ENCODE measurements at regions not wholly inside any gene's neighbourhood (a gene's known extent, or its start where the extent isn't known, plus 50 kb on each side); places are given as distances from the start of the nearest gene placed in this dataset.

GRCh38 chr5:152086668-152087067 is 162.0 kb upstream of the GLRA1 start:
- no peak overlapping the region for H3K4me3 ChIP-seq (ENCODE audit: low read depth, low read length)
- ChIA-PET POLR2A (no interaction called here), CTCF (no interaction called here)
- TF ChIP-seq, protein P1, sequence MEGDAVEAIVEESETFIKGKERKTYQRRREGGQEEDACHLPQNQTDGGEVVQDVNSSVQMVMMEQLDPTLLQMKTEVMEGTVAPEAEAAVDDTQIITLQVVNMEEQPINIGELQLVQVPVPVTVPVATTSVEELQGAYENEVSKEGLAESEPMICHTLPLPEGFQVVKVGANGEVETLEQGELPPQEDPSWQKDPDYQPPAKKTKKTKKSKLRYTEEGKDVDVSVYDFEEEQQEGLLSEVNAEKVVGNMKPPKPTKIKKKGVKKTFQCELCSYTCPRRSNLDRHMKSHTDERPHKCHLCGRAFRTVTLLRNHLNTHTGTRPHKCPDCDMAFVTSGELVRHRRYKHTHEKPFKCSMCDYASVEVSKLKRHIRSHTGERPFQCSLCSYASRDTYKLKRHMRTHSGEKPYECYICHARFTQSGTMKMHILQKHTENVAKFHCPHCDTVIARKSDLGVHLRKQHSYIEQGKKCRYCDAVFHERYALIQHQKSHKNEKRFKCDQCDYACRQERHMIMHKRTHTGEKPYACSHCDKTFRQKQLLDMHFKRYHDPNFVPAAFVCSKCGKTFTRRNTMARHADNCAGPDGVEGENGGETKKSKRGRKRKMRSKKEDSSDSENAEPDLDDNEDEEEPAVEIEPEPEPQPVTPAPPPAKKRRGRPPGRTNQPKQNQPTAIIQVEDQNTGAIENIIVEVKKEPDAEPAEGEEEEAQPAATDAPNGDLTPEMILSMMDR (IDR thresholded peaks at IDR 0.05; ENCODE audit: insufficient read depth, low read length, missing control alignments) = no peak
- no peak for DNase-seq (ENCODE audit: low read depth, low spot score)

GRCh38 chr5:152084476-152084875 is 159.8 kb upstream of the GLRA1 start:
- DNase-seq (ENCODE audit: low read depth, low spot score) = no peak
- ChIA-PET CTCF (interaction anchor here (0.7 kb wide), 1 partner anchor 12 kb away, joined by 3 read pairs; no protein-coding TSS in a partner anchor), POLR2A (no interaction called here)
- TF ChIP-seq, protein P1 (IDR thresholded peaks at IDR 0.05; ENCODE audit: insufficient read depth, low read length, missing control alignments) = no peak
- no peak overlapping the region for H3K4me3 ChIP-seq (ENCODE audit: low read depth, low read length)

- POLR2A ChIA-PET = no interaction called here
- DNase-seq (ENCODE audit: low read depth, low spot score) = no peak
- CTCF ChIA-PET = no interaction called here
- no peak overlapping the region for H3K4me3 ChIP-seq (ENCODE audit: low read depth, low read length)
- TF ChIP-seq, protein P1 (IDR thresholded peaks at IDR 0.05; ENCODE audit: insufficient read depth, low read length, missing control alignments) = no peak
These were observed 158.6 kb upstream of the GLRA1 start for GRCh38 chr5:152083231-152083630.

- no peak for DNase-seq (ENCODE audit: low read depth, low spot score)
- TF ChIP-seq, protein P1 (IDR thresholded peaks at IDR 0.05; ENCODE audit: insufficient read depth, low read length, missing control alignments) = no peak
- H3K4me3 ChIP-seq (ENCODE audit: low read depth, low read length) = no peak overlapping the region
- CTCF ChIA-PET = interaction anchor here (1.3 kb wide), 1 partner anchor 13 kb away, joined by 3 read pairs; no protein-coding TSS in a partner anchor
- POLR2A ChIA-PET = no interaction called here
These were observed 147.4 kb upstream of the GLRA1 start for GRCh38 chr5:152072091-152072490.

GRCh38 chr5:152070591-152070990 is 145.9 kb upstream of the GLRA1 start:
- TF ChIP-seq, protein P1 (IDR thresholded peaks at IDR 0.05; ENCODE audit: insufficient read depth, low read length, missing control alignments) = no peak
- no peak overlapping the region for H3K4me3 ChIP-seq (ENCODE audit: low read depth, low read length)
- CTCF ChIA-PET = no interaction called here
- POLR2A ChIA-PET = no interaction called here
- no peak for DNase-seq (ENCODE audit: low read depth, low spot score)

DNA sequence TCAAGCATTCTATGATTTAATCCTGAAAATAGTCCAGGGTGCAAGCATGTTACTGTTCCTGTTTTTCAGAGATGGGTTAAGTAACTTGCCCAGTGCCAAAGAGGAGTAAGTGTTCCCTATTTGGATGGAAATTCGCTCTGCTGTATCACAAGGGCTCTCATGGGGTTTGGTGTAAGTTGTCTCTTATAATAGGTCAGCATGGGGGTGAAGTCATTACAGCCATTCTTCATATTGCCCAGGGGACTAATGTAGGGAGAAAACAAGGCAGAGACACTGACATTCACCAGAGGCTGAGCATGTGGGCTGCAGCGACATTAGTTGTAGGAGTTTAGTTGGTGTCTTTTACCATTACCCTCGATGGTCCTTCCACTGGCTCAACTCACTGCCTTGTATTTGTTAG is 142.1 kb upstream of the GLRA1 start:
- no peak for DNase-seq (ENCODE audit: low read depth, low spot score)
- TF ChIP-seq, protein P1 (IDR thresholded peaks at IDR 0.05; ENCODE audit: insufficient read depth, low read length, missing control alignments) = no peak
- H3K4me3 ChIP-seq (ENCODE audit: low read depth, low read length) = no peak overlapping the region
- ChIA-PET POLR2A (no interaction called here), CTCF (no interaction called here)
